Caki2 (cell line): ENCODE measurements at regions not wholly inside any gene's neighbourhood (a gene's known extent, or its start where the extent isn't known, plus 50 kb on each side); places are given as distances from the start of the nearest gene placed in this dataset.

Experiments
- DNase-seq: peaks from one replicate; pipeline ENCODE4 v3.0.0-alpha.2; 2015; ENCODE audit warnings: low read depth
- in situ Hi-C: cut with HindIII; loops from 2 replicates; pipeline ENCODE4 v1.10.0; 2016; ENCODE audit warnings: low sequenced_read_pairs, low pct_unique_long_range_greater_than_20kb, mixed read lengths

GRCh38 chr12:116358893-116359761, 81.6 kb upstream of the MED13L start:
- in situ Hi-C loops, result no loop called here
- peak; percentile 89 for DNase-seq

- in situ Hi-C loops, result no loop called here
- DNase-seq, result no peak
These were observed 83.3 kb upstream of the MED13L start for GRCh38 chr12:116360579-116361413.

GRCh38 chr12:116361414-116362223, 84.1 kb upstream of the MED13L start:
- no peak for DNase-seq
- in situ Hi-C loops, result no loop called here

- in situ Hi-C loops, result no loop called here
- no peak for DNase-seq
These were observed 87.6 kb upstream of the MED13L start for GRCh38 chr12:116365114-116365513.

GRCh38 chr12:116365606-116366455, 88.3 kb upstream of the MED13L start:
- DNase-seq, result peak; percentile 77
- in situ Hi-C loops, result no loop called here

- in situ Hi-C loops, result no loop called here
These were observed 88.9 kb upstream of the MED13L start for GRCh38 chr12:116366456-116366776.

GRCh38 chr12:116366824-116367223, 89.3 kb upstream of the MED13L start:
- in situ Hi-C loops, result no loop called here

More at GRCh38 chr12:116366456-116366776, 88.9 kb upstream of the MED13L start:
- DNase-seq, result peak; percentile 81

GRCh38 chr12:116368196-116369194, 91.0 kb upstream of the MED13L start:
- in situ Hi-C loops, result no loop called here
- DNase-seq, result peak; percentile 91

More at GRCh38 chr12:116366824-116367223, 89.3 kb upstream of the MED13L start:
- DNase-seq, result no peak

GRCh38 chr12:116370004-116370404, 92.5 kb upstream of the MED13L start:
- DNase-seq, result no peak
- in situ Hi-C loops, result no loop called here

GRCh38 chr12:116370886-116371580, 93.5 kb upstream of the MED13L start:
- no peak for DNase-seq
- in situ Hi-C loops, result no loop called here

GRCh38 chr12:116372815-116373214, 95.3 kb upstream of the MED13L start:
- no peak for DNase-seq
- in situ Hi-C loops, result no loop called here

- in situ Hi-C loops, result no loop called here
- DNase-seq, result no peak
These were observed 96.2 kb upstream of the MED13L start for GRCh38 chr12:116373572-116374206.

- in situ Hi-C loops, result no loop called here
- no peak for DNase-seq
These were observed 96.7 kb upstream of the MED13L start for GRCh38 chr12:116374207-116374606.

GRCh38 chr12:116375278-116375842, 97.9 kb upstream of the MED13L start:
- DNase-seq, result no peak
- in situ Hi-C loops, result no loop called here

GRCh38 chr12:116376354-116377193, 99.1 kb upstream of the MED13L start:
- in situ Hi-C loops, result no loop called here
- DNase-seq, result no peak
